HG02798 (cell line): ENCODE measurements at regions not wholly inside any gene's neighbourhood (a gene's known extent, or its start where the extent isn't known, plus 50 kb on each side); places are given as distances from the start of the nearest gene placed in this dataset.
A peak's percentile ranks its signal among the peaks of the same experiment; 100 is the strongest.

Source experiments
- ATAC-seq: cut with Tn5 transposase; IDR thresholded peaks from one replicate; pipeline ENCODE4 v1.9.1; 2021; ENCODE audit warnings: mild to moderate bottlenecking; ENCODE audit not compliant: unreplicated experiment, poor library complexity

- ATAC-seq: no peak
These were observed 97.1 kb downstream of the JCAD start for GRCh38 chr10:29962166-29962850.

- no peak for ATAC-seq
These were observed 98.0 kb downstream of the JCAD start for GRCh38 chr10:29961351-29961750.

GRCh38 chr10:29960261-29960660 is 99.1 kb downstream of the JCAD start:
- ATAC-seq: no peak

GRCh38 chr10:29959586-29959985 is 99.8 kb downstream of the JCAD start:
- ATAC-seq: no peak

- ATAC-seq: no peak
These were observed 100.9 kb downstream of the JCAD start for GRCh38 chr10:29958440-29958839.

GRCh38 chr10:29957907-29958331 is 101.5 kb downstream of the JCAD start:
- ATAC-seq: no peak

- ATAC-seq: no peak
These were observed 102.2 kb downstream of the JCAD start for GRCh38 chr10:29957236-29957635.

GRCh38 chr10:29956335-29956924 is 103.0 kb downstream of the JCAD start:
- no peak for ATAC-seq

- ATAC-seq: no peak
These were observed 104.0 kb downstream of the JCAD start for GRCh38 chr10:29955329-29955935.

GRCh38 chr10:29951441-29951931 is 107.9 kb downstream of the JCAD start:
- ATAC-seq: no peak

GRCh38 chr10:29950391-29950790 is 109.0 kb downstream of the JCAD start:
- no peak for ATAC-seq

- no peak for ATAC-seq
These were observed 109.9 kb downstream of the JCAD start for GRCh38 chr10:29949411-29950011.

- ATAC-seq: peak; percentile 48
These were observed 110.5 kb downstream of the JCAD start for GRCh38 chr10:29948881-29949355.

- ATAC-seq: no peak
These were observed 111.7 kb downstream of the JCAD start for GRCh38 chr10:29947701-29948060.

- no peak for ATAC-seq
These were observed 112.3 kb downstream of the JCAD start for GRCh38 chr10:29946953-29947700.

- ATAC-seq: no peak
These were observed 112.8 kb downstream of the JCAD start for GRCh38 chr10:29946614-29946952.

GRCh38 chr10:29941476-29941875 is 117.9 kb downstream of the JCAD start:
- no peak for ATAC-seq

GRCh38 chr10:29932991-29933390 is 126.4 kb downstream of the JCAD start:
- ATAC-seq: no peak

- no peak for ATAC-seq
These were observed 127.6 kb downstream of the JCAD start for GRCh38 chr10:29931833-29932232.

GRCh38 chr10:29929006-29929405 is 130.4 kb downstream of the JCAD start:
- no peak for ATAC-seq

- ATAC-seq: no peak
These were observed 132.7 kb downstream of the JCAD start for GRCh38 chr10:29926693-29927048.
